Activated T-helper 17 cell treated with anti-CD3 and anti-CD28 coated beads, Interleukin-2, amount 50 U/mL, for 72 hours (primary cell): ENCODE measurements at regions not wholly inside any gene's neighbourhood (a gene's known extent, or its start where the extent isn't known, plus 50 kb on each side); places are given as distances from the start of the nearest gene placed in this dataset.
A peak's percentile ranks its signal among the peaks of the same experiment; 100 is the strongest.

ENCODE experiments used
- ATAC-seq: fragments of 150-1000 bp; cut with Tn5 transposase; replicated peaks from 2 replicates; pipeline ENCODE4 v1.10.0; 2021; ENCODE audit warnings: mild to moderate bottlenecking, moderate library complexity
- H3K27ac Mint-ChIP-seq: one replicate; pipeline ENCODE4 v1.8.0; 2022; ENCODE audit warnings: mixed read lengths
- H3K27me3 Mint-ChIP-seq: one replicate; pipeline ENCODE4 v1.8.0; 2022; ENCODE audit warnings: mixed read lengths
- H3K36me3 Mint-ChIP-seq: one replicate; pipeline ENCODE4 v1.8.0; 2022; ENCODE audit warnings: low read depth, mild to moderate bottlenecking, mixed read lengths
- H3K4me1 Mint-ChIP-seq: one replicate; pipeline ENCODE4 v1.8.0; 2022; ENCODE audit warnings: mixed read lengths
- H3K4me3 Mint-ChIP-seq: one replicate; pipeline ENCODE4 v1.8.0; 2022; ENCODE audit warnings: mild to moderate bottlenecking, mixed read lengths
- H3K9me3 Mint-ChIP-seq: one replicate; pipeline ENCODE4 v1.8.0; 2022; ENCODE audit warnings: mixed read lengths

- no peak overlapping the region for H3K27ac Mint-ChIP-seq
- H3K9me3 Mint-ChIP-seq: no peaks in the 10 kb centered on the region
- no peaks in the 10 kb centered on the region for H3K4me1 Mint-ChIP-seq
- no peaks in the 10 kb centered on the region for H3K36me3 Mint-ChIP-seq
- no peak overlapping the region for H3K4me3 Mint-ChIP-seq
- no peak for ATAC-seq
- no peaks in the 10 kb centered on the region for H3K27me3 Mint-ChIP-seq
Observed at GRCh38 chrY:12981074-12981473, 76.4 kb downstream of the DDX3Y start.

GRCh38 chrY:12982249-12982829, 77.7 kb downstream of the DDX3Y start:
- Mint-ChIP-seq H3K27me3 (no peaks in the 10 kb centered on the region), H3K4me3 (no peak overlapping the region), H3K27ac (no peak overlapping the region), H3K36me3 (no peaks in the 10 kb centered on the region), H3K4me1 (no peaks in the 10 kb centered on the region), H3K9me3 (no peaks in the 10 kb centered on the region)
- ATAC-seq: peak; percentile 28

GRCh38 chrY:12984637-12985344, 80.1 kb downstream of the DDX3Y start:
- Mint-ChIP-seq H3K27ac (no peak overlapping the region), H3K36me3 (no peaks in the 10 kb centered on the region), H3K4me3 (no peak overlapping the region), H3K4me1 (no peaks in the 10 kb centered on the region), H3K9me3 (no peaks in the 10 kb centered on the region), H3K27me3 (no peaks in the 10 kb centered on the region)
- no peak for ATAC-seq

GRCh38 chrY:13017493-13017892, 112.8 kb downstream of the DDX3Y start:
- Mint-ChIP-seq H3K4me1 (no peaks in the 10 kb centered on the region), H3K4me3 (no peak overlapping the region), H3K27ac (no peak overlapping the region), H3K9me3 (no peaks in the 10 kb centered on the region), H3K27me3 (no peaks in the 10 kb centered on the region), H3K36me3 (no peaks in the 10 kb centered on the region)
- ATAC-seq: no peak

- Mint-ChIP-seq H3K27me3 (no peaks in the 10 kb centered on the region), H3K27ac (no peak overlapping the region), H3K4me3 (no peak overlapping the region), H3K9me3 (no peaks in the 10 kb centered on the region), H3K4me1 (no peaks in the 10 kb centered on the region), H3K36me3 (no peaks in the 10 kb centered on the region)
- no peak for ATAC-seq
Observed at GRCh38 chrY:13019486-13019885, 114.8 kb downstream of the DDX3Y start.

GRCh38 chrY:13020839-13021238, 116.2 kb downstream of the DDX3Y start:
- no peaks in the 10 kb centered on the region for H3K9me3 Mint-ChIP-seq
- no peaks in the 10 kb centered on the region for H3K36me3 Mint-ChIP-seq
- no peak for ATAC-seq
- no peak overlapping the region for H3K27ac Mint-ChIP-seq
- no peak overlapping the region for H3K4me3 Mint-ChIP-seq
- H3K27me3 Mint-ChIP-seq: no peaks in the 10 kb centered on the region
- no peaks in the 10 kb centered on the region for H3K4me1 Mint-ChIP-seq

- Mint-ChIP-seq H3K4me3 (no peak overlapping the region), H3K36me3 (no peaks in the 10 kb centered on the region), H3K4me1 (no peaks in the 10 kb centered on the region), H3K9me3 (no peaks in the 10 kb centered on the region), H3K27me3 (no peaks in the 10 kb centered on the region), H3K27ac (no peak overlapping the region)
- no peak for ATAC-seq
Observed at GRCh38 chrY:13023607-13024006, 118.9 kb downstream of the DDX3Y start.

GRCh38 chrY:13024447-13024846, 119.8 kb downstream of the DDX3Y start:
- no peaks in the 10 kb centered on the region for H3K4me1 Mint-ChIP-seq
- ATAC-seq: no peak
- no peak overlapping the region for H3K27ac Mint-ChIP-seq
- no peaks in the 10 kb centered on the region for H3K27me3 Mint-ChIP-seq
- no peaks in the 10 kb centered on the region for H3K36me3 Mint-ChIP-seq
- H3K9me3 Mint-ChIP-seq: no peaks in the 10 kb centered on the region
- no peak overlapping the region for H3K4me3 Mint-ChIP-seq

- Mint-ChIP-seq H3K9me3 (no peaks in the 10 kb centered on the region), H3K36me3 (no peaks in the 10 kb centered on the region), H3K4me1 (no peaks in the 10 kb centered on the region), H3K27ac (no peak overlapping the region), H3K4me3 (no peak overlapping the region), H3K27me3 (no peaks in the 10 kb centered on the region)
- no peak for ATAC-seq
Observed at GRCh38 chrY:13026906-13027305, 122.2 kb downstream of the DDX3Y start.

- H3K27ac Mint-ChIP-seq: no peak overlapping the region
- H3K4me3 Mint-ChIP-seq: no peak overlapping the region
Observed at GRCh38 chrY:13040232-13040631, 135.6 kb downstream of the DDX3Y start.

GRCh38 chrY:13053501-13053900, 148.8 kb downstream of the DDX3Y start:
- Mint-ChIP-seq H3K36me3 (no peaks in the 10 kb centered on the region), H3K9me3 (no peaks in the 10 kb centered on the region), H3K27me3 (no peaks in the 10 kb centered on the region), H3K4me3 (no peak overlapping the region), H3K27ac (no peak overlapping the region), H3K4me1 (no peaks in the 10 kb centered on the region)
- ATAC-seq: no peak

More at GRCh38 chrY:13040232-13040631, 135.6 kb downstream of the DDX3Y start:
- peak; percentile 24 for ATAC-seq
- no peaks in the 10 kb centered on the region for H3K36me3 Mint-ChIP-seq
- H3K9me3 Mint-ChIP-seq: no peaks in the 10 kb centered on the region
- H3K4me1 Mint-ChIP-seq: no peaks in the 10 kb centered on the region
- no peaks in the 10 kb centered on the region for H3K27me3 Mint-ChIP-seq

GRCh38 chrY:13066372-13066771, 161.7 kb downstream of the DDX3Y start:
- Mint-ChIP-seq H3K9me3 (no peaks in the 10 kb centered on the region), H3K27me3 (no peaks in the 10 kb centered on the region), H3K27ac (no peak overlapping the region), H3K36me3 (no peaks in the 10 kb centered on the region), H3K4me1 (no peaks in the 10 kb centered on the region), H3K4me3 (no peak overlapping the region)
- no peak for ATAC-seq

GRCh38 chrY:13068696-13069095, 164.0 kb downstream of the DDX3Y start:
- no peaks in the 10 kb centered on the region for H3K27me3 Mint-ChIP-seq
- no peak overlapping the region for H3K4me3 Mint-ChIP-seq
- H3K27ac Mint-ChIP-seq: no peak overlapping the region
- H3K9me3 Mint-ChIP-seq: peaks cover 4% of the 10 kb centered on the region
- no peak for ATAC-seq
- no peaks in the 10 kb centered on the region for H3K4me1 Mint-ChIP-seq
- no peaks in the 10 kb centered on the region for H3K36me3 Mint-ChIP-seq

GRCh38 chrY:13069111-13069510, 164.4 kb downstream of the DDX3Y start:
- H3K27ac Mint-ChIP-seq: no peak overlapping the region

GRCh38 chrY:13082748-13083147, 178.1 kb downstream of the DDX3Y start:
- no peaks in the 10 kb centered on the region for H3K4me1 Mint-ChIP-seq
- no peaks in the 10 kb centered on the region for H3K36me3 Mint-ChIP-seq
- ATAC-seq: no peak
- no peak overlapping the region for H3K4me3 Mint-ChIP-seq
- no peak overlapping the region for H3K27ac Mint-ChIP-seq
- H3K9me3 Mint-ChIP-seq: no peaks in the 10 kb centered on the region
- H3K27me3 Mint-ChIP-seq: no peaks in the 10 kb centered on the region

More at GRCh38 chrY:13069111-13069510, 164.4 kb downstream of the DDX3Y start:
- H3K4me3 Mint-ChIP-seq: no peak overlapping the region
- peaks cover 4% of the 10 kb centered on the region for H3K9me3 Mint-ChIP-seq
- no peaks in the 10 kb centered on the region for H3K36me3 Mint-ChIP-seq
- no peak for ATAC-seq
- no peaks in the 10 kb centered on the region for H3K27me3 Mint-ChIP-seq
- no peaks in the 10 kb centered on the region for H3K4me1 Mint-ChIP-seq
